IMR-90 (cell line): ENCODE measurements at regions not wholly inside any gene's neighbourhood (a gene's known extent, or its start where the extent isn't known, plus 50 kb on each side); places are given as distances from the start of the nearest gene placed in this dataset.

ENCODE experiments used
- ATAC-seq: fragments of 200-7000 bp; cut with Tn5 transposase; 2 replicates; pipeline ENCODE4 v1.9.1; 2020; ENCODE audit warnings: low read depth, mild to moderate bottlenecking, moderate library complexity
- BruUV-seq: library from RNA; stranded (reverse); fragments of 400-500 nt; replicated peaks from 2 replicates; lab custom pipeline; 2021; lab: Mats Ljungman, UMichigan
- CTCF ChIA-PET: fragments of 300-600 bp; formaldehyde crosslinking; extraction: SDS; loops from one replicate; lab custom pipeline; 2021; ENCODE audit warnings: antibody characterized with exemption; lab: Yijun Ruan, JAX
- POLR2A ChIA-PET: fragments of 300-600 bp; sonication (Branson Sonifier 250); formaldehyde crosslinking; loops from one replicate; lab custom pipeline; 2022; ENCODE audit warnings: antibody characterized with exemption; ENCODE audit not compliant: unreplicated experiment; lab: Charles Lee
- DNase-seq: peaks from one replicate; pipeline ENCODE4 v3.0.0; 2013
- H2AFZ ChIP-seq: replicated peaks from 2 replicates; pipeline ENCODE3; 2013; ENCODE audit warnings: low read length, mild to moderate bottlenecking; ENCODE audit not compliant: poor library complexity
- H2AK5ac ChIP-seq: 2 replicates; pipeline ENCODE4 v1.6.1; 2013; ENCODE audit warnings: low read depth, low read length, inconsistent platforms
- H2AK9ac ChIP-seq: replicated peaks from 2 replicates; pipeline ENCODE3; 2013; ENCODE audit warnings: mild to moderate bottlenecking, low read depth, low read length, moderate library complexity; ENCODE audit not compliant: poor library complexity
- H2BK120ac ChIP-seq: 2 replicates; pipeline ENCODE4 v1.6.1; 2013; ENCODE audit warnings: low read depth, low read length, inconsistent platforms
- H2BK15ac ChIP-seq: 3 replicates; pipeline ENCODE4 v1.6.1; 2013; ENCODE audit warnings: low read depth, low read length, inconsistent platforms
- H2BK20ac ChIP-seq: 2 replicates; pipeline ENCODE4 v1.6.1; 2013; ENCODE audit warnings: low read depth, mild to moderate bottlenecking, inconsistent platforms, low read length, moderate library complexity
- H2BK5ac ChIP-seq: 2 replicates; pipeline ENCODE4 v1.6.1; 2013; ENCODE audit warnings: mild to moderate bottlenecking, low read depth, low read length, inconsistent platforms; ENCODE audit not compliant: poor library complexity, severe bottlenecking
- H3K14ac ChIP-seq: replicated peaks from 2 replicates; pipeline ENCODE4 v1.6.1; 2013; ENCODE audit warnings: low read depth, low read length, inconsistent platforms
- H3K18ac ChIP-seq: 2 replicates; pipeline ENCODE4 v1.6.1; 2013; ENCODE audit warnings: low read depth, low read length, control low read depth
- H3K23ac ChIP-seq: 2 replicates; pipeline ENCODE4 v1.6.1; 2013; ENCODE audit warnings: low read depth, low read length, inconsistent platforms
- H3K27ac ChIP-seq: 2 replicates; pipeline ENCODE4 v1.5.1; 2013; ENCODE audit warnings: mild to moderate bottlenecking, control low read depth, low read length; ENCODE audit not compliant: insufficient read depth
- H3K27me3 ChIP-seq: 2 replicates; pipeline ENCODE4 v1.6.1; 2013; ENCODE audit warnings: low read length; ENCODE audit not compliant: control insufficient read depth, insufficient read depth
- H3K36me3 ChIP-seq: 2 replicates; pipeline ENCODE4 v1.6.1; 2013; ENCODE audit warnings: low read length, mixed read lengths; ENCODE audit not compliant: control insufficient read depth, insufficient read depth
- H3K4ac ChIP-seq: 2 replicates; pipeline ENCODE4 v1.6.1; 2013; ENCODE audit warnings: low read depth, low read length, inconsistent platforms
- H3K4me1 ChIP-seq: 2 replicates; pipeline ENCODE4 v1.6.1; 2013; ENCODE audit warnings: low read length, mixed read lengths; ENCODE audit not compliant: control insufficient read depth, insufficient read depth
- H3K4me2 ChIP-seq: 2 replicates; pipeline ENCODE4 v1.6.1; 2013; ENCODE audit warnings: low read depth, mild to moderate bottlenecking, control low read depth, low read length, moderate library complexity
- H3K4me3 ChIP-seq: 2 replicates; pipeline ENCODE4 v1.5.1; 2013; ENCODE audit warnings: low read depth, mild to moderate bottlenecking, control low read depth, low read length, moderate library complexity; ENCODE audit not compliant: insufficient read depth
- H3K56ac ChIP-seq: 2 replicates; pipeline ENCODE4 v1.6.1; 2013; ENCODE audit warnings: low read length, inconsistent platforms; ENCODE audit not compliant: insufficient read depth; ENCODE audit errors: extremely low read depth
- H3K79me1 ChIP-seq, 2 experiments: 2 replicates each; pipeline ENCODE4 v1.6.1; 2013; ENCODE audit warnings: low read length in 2 of 2, inconsistent platforms in 1 of 2, low read depth in 1 of 2
- H3K9ac ChIP-seq: 2 replicates; pipeline ENCODE4 v1.6.1; 2013; ENCODE audit warnings: low read depth, low read length, control low read depth
- H3K9me1 ChIP-seq: 2 replicates; pipeline ENCODE4 v1.6.1; 2013; ENCODE audit warnings: low read length, inconsistent platforms; ENCODE audit not compliant: insufficient read depth
- H3K9me3 ChIP-seq: 2 replicates; pipeline ENCODE4 v1.6.1; 2013; ENCODE audit warnings: low read length; ENCODE audit not compliant: control insufficient read depth, insufficient read depth
- H4K20me1 ChIP-seq: 2 replicates; pipeline ENCODE4 v1.6.1; 2013; ENCODE audit warnings: low read length, inconsistent platforms; ENCODE audit not compliant: insufficient read depth
- H4K5ac ChIP-seq: 2 replicates; pipeline ENCODE4 v1.6.1; 2013; ENCODE audit warnings: mild to moderate bottlenecking, low read depth, low read length, control low read depth
- H4K8ac ChIP-seq, 2 experiments: 2 replicates each; pipeline ENCODE4 v1.6.1; 2013; ENCODE audit warnings: low read depth in 2 of 2, low read length in 2 of 2, control low read depth in 1 of 2, inconsistent platforms in 1 of 2
- H4K91ac ChIP-seq: 2 replicates; pipeline ENCODE4 v1.6.1; 2013; ENCODE audit warnings: low read depth, low read length, inconsistent platforms; ENCODE audit not compliant: insufficient read depth
- CHD1 ChIP-seq: IDR thresholded peaks from 2 replicates; pipeline ENCODE4 v1.6.1; 2012; ENCODE audit warnings: low read depth, low read length, improper control_type of control experiment
- FOS ChIP-seq: fragments of 150-350 bp; IDR thresholded peaks from 2 replicates; pipeline ENCODE4 v1.6.1; 2016; ENCODE audit warnings: low read depth, low read length
- POLR2A ChIP-seq: IDR thresholded peaks from 2 replicates; pipeline ENCODE4 v1.6.1; 2012; ENCODE audit warnings: mild to moderate bottlenecking, low read depth, low read length
- WGBS, 2 experiments: methylation state at CpG; one replicate each; pipeline versions ENCODE4 v1.1.5 to v1.1.7; 2013; ENCODE audit warnings: missing lambda C conversion rate in 2 of 2; ENCODE audit not compliant: insufficient read length in 1 of 2; ENCODE audit errors: extremely low coverage in 2 of 2; 5-methylcytosine and 5-hydroxymethylcytosine counted together
- dilution Hi-C: fragments of 300-500 bp; cut with HindIII; formaldehyde crosslinking; loops from one replicate; pipeline ENCODE4 v1.14.3; 2018; ENCODE audit warnings: low sequenced_read_pairs; ENCODE audit not compliant: unreplicated experiment
- in situ Hi-C: fragments of 300-500 bp; cut with MboI; formaldehyde crosslinking; loops from 3 replicates; pipeline ENCODE4 v1.14.3; 2019; ENCODE audit warnings: low sequenced_read_pairs, inconsistent platforms, mixed read lengths
- intact Hi-C: fragments of 100-400 bp; cut with micrococcal nuclease; formaldehyde crosslinking; loops from 2 replicates; pipeline ENCODE4 v1.10.0; 2022

DNA sequence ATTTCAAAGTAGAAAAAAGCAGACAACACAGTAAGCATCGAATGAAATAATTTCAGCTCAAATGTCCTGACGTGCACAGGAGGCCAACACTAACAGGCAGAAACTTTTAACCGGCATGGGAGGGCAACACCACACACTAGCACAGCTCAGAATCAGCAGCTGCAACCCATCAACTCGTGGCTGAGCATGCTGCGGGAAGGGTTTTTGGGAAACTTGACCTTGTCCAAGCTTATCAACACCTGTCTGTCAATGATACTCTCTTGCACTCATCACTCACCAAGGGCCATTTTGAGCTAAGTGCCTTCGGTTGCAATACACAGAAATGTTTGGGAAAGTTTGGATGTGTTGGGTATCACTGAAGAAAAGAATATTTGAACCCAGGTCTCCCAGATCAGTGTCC, 483.7 kb downstream of the TSHZ3 start:
- H3K9me1 ChIP-seq = no peaks in the 10 kb centered on the region
- no peak overlapping the region for H2BK20ac ChIP-seq
- no TSS peak for BruUV-seq
- H4K20me1 ChIP-seq = no peaks in the 10 kb centered on the region
- intact Hi-C loops (no loop called here), in situ Hi-C loops (no loop called here), dilution Hi-C loops (no loop called here)
- no peak overlapping the region for H4K8ac ChIP-seq
- TF ChIP-seq CHD1 = no peak
- no peak for TF ChIP-seq POLR2A
- no peak for TF ChIP-seq FOS
- CTCF ChIA-PET = no interaction called here
- no peak overlapping the region for H2AFZ ChIP-seq
- no peak overlapping the region for H3K4ac ChIP-seq
- no peak overlapping the region for H3K9ac ChIP-seq
- no peaks in the 10 kb centered on the region for H3K27me3 ChIP-seq
- no peak overlapping the region for H2BK15ac ChIP-seq
- H4K91ac ChIP-seq = no peak overlapping the region
- no peak for DNase-seq
- POLR2A ChIA-PET = no interaction called here
- H3K4me3 ChIP-seq = no peak overlapping the region
- H3K36me3 ChIP-seq = no peaks in the 10 kb centered on the region
- H2AK9ac ChIP-seq = no peak overlapping the region
- no peak overlapping the region for H4K5ac ChIP-seq
- no peak overlapping the region for H2BK5ac ChIP-seq
- H3K14ac ChIP-seq = no peak overlapping the region
- no peak overlapping the region for H3K27ac ChIP-seq
- ATAC-seq = no peak
- no peaks in the 10 kb centered on the region for H3K79me1 ChIP-seq
- H2AK5ac ChIP-seq = no peak overlapping the region
- H3K56ac ChIP-seq = no peak overlapping the region
- H3K23ac ChIP-seq = no peak overlapping the region
- no peak overlapping the region for H2BK120ac ChIP-seq
- WGBS, 2 experiments = no CpG with 5 or more reads among the region's 6 CpGs
- H3K4me2 ChIP-seq = no peak overlapping the region
- no peaks in the 10 kb centered on the region for H3K4me1 ChIP-seq
- no peak overlapping the region for H3K18ac ChIP-seq
- H3K9me3 ChIP-seq = no peaks in the 10 kb centered on the region
